ENCODE measurements at regions not wholly inside any gene's neighbourhood (a gene's known extent, or its start where the extent isn't known, plus 50 kb on each side); places are given as distances from the start of the nearest gene placed in this dataset.

- DNase-seq: no peak
- Histone ChIP-seq H3K4me1 (no peaks in the 10 kb centered on the region), H3K27ac (no peak overlapping the region), H3K4me3 (replicated peaks in 1 of 3) (no peak overlapping the region), H3K9me3 (no peaks in the 10 kb centered on the region), H3K27me3 (no peaks in the 10 kb centered on the region), H3K36me3 (no peaks in the 10 kb centered on the region)
- TF ChIP-seq, protein P1, sequence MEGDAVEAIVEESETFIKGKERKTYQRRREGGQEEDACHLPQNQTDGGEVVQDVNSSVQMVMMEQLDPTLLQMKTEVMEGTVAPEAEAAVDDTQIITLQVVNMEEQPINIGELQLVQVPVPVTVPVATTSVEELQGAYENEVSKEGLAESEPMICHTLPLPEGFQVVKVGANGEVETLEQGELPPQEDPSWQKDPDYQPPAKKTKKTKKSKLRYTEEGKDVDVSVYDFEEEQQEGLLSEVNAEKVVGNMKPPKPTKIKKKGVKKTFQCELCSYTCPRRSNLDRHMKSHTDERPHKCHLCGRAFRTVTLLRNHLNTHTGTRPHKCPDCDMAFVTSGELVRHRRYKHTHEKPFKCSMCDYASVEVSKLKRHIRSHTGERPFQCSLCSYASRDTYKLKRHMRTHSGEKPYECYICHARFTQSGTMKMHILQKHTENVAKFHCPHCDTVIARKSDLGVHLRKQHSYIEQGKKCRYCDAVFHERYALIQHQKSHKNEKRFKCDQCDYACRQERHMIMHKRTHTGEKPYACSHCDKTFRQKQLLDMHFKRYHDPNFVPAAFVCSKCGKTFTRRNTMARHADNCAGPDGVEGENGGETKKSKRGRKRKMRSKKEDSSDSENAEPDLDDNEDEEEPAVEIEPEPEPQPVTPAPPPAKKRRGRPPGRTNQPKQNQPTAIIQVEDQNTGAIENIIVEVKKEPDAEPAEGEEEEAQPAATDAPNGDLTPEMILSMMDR (IDR thresholded peaks at IDR 0.05): no peak
- no peak for TF ChIP-seq POLR2A (IDR thresholded peaks at IDR 0.05)
- intact Hi-C loops (cut with DNase I): no loop called here
- 51 to 65% methylated on average over 4 of the region's 4 CpGs for WGBS, 2 donors
Observed at GRCh38 chr1:193794239-193794638, 607.8 kb upstream of the B3GALT2 start.

DNA sequence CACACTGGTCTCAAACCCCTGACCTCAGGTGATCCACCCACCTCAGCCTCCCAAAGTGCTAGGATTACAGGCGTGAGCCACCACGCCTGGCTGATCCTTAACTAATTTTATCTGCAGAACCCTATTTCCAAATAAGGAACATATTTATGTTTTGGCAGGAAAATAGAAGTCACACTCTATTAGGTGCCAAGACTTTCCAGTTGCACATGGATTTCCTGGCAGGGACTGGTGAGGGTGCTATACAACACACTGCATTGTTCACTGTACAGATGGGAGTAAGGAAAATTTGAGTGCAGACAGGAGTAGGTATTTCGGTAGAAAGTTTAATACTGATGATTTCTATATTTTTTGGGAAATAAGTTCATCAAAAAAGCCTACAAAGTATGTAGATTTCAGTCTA is 605.3 kb upstream of the B3GALT2 start:
- intact Hi-C loops (cut with DNase I): no loop called here

DNA sequence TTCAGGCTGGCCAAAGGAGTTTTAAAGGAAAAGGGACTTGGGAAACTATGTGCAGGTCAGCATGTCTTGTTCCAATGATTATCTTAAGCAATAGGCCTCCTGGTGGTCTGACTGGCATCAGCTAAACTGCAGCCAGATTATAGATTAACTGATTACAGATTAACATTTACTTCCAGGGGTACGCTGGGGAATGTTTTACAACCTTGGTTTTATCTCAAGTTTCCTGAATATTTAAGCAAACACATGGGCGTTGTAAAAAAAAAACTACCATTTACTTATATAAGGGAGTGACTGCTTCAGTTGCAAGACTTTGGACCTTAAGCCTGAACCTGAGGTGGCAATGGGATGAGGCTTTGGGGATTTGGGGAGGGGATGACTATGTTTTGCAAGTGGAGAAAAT is 600.6 kb upstream of the B3GALT2 start:
- Histone ChIP-seq H3K9me3 (no peaks in the 10 kb centered on the region), H3K36me3 (no peaks in the 10 kb centered on the region), H3K27me3 (no peaks in the 10 kb centered on the region), H3K4me3 (replicated peaks in 1 of 3) (no peak overlapping the region), H3K27ac (no peak overlapping the region), H3K4me1 (no peaks in the 10 kb centered on the region)
- intact Hi-C loops (cut with DNase I): no loop called here
- no peak for DNase-seq
- WGBS, 2 donors: 68 to 95% methylated on average over 2 of the region's 2 CpGs
- TF ChIP-seq POLR2A (IDR thresholded peaks at IDR 0.05): no peak
- TF ChIP-seq, protein P1 (IDR thresholded peaks at IDR 0.05): no peak

More for the DNA sequence above, 605.3 kb upstream of the B3GALT2 start:
- 90 to 96% methylated on average over 3 of the region's 3 CpGs for WGBS, 2 donors
- no peak overlapping the region for H3K27ac ChIP-seq
- H3K4me3 ChIP-seq (replicated peaks in 1 of 3): no peak overlapping the region
- no peaks in the 10 kb centered on the region for H3K9me3 ChIP-seq
- no peak for DNase-seq
- H3K36me3 ChIP-seq: no peaks in the 10 kb centered on the region
- no peaks in the 10 kb centered on the region for H3K4me1 ChIP-seq
- TF ChIP-seq, protein P1 (IDR thresholded peaks at IDR 0.05): no peak
- TF ChIP-seq POLR2A (IDR thresholded peaks at IDR 0.05): no peak
- no peaks in the 10 kb centered on the region for H3K27me3 ChIP-seq

- Histone ChIP-seq H3K36me3 (no peaks in the 10 kb centered on the region), H3K9me3 (no peaks in the 10 kb centered on the region), H3K4me3 (replicated peaks in 1 of 3) (no peak overlapping the region), H3K4me1 (no peaks in the 10 kb centered on the region), H3K27me3 (no peaks in the 10 kb centered on the region), H3K27ac (no peak overlapping the region)
- WGBS, 2 donors: 86 to 87% methylated on average over 3 of the region's 3 CpGs
- TF ChIP-seq, protein P1 (IDR thresholded peaks at IDR 0.05): no peak
- no peak for TF ChIP-seq POLR2A (IDR thresholded peaks at IDR 0.05)
- intact Hi-C loops (cut with DNase I): no loop called here
- no peak for DNase-seq
Observed at GRCh38 chr1:193785850-193786420, 599.5 kb upstream of the B3GALT2 start.

- no peaks in the 10 kb centered on the region for H3K27me3 ChIP-seq
- no peaks in the 10 kb centered on the region for H3K9me3 ChIP-seq
- DNase-seq: no peak
- H3K36me3 ChIP-seq: no peaks in the 10 kb centered on the region
- TF ChIP-seq POLR2A (IDR thresholded peaks at IDR 0.05): no peak
- TF ChIP-seq, protein P1 (IDR thresholded peaks at IDR 0.05): no peak
- H3K4me3 ChIP-seq (replicated peaks in 1 of 3): no peak overlapping the region
- no peak overlapping the region for H3K27ac ChIP-seq
- intact Hi-C loops (cut with DNase I): no loop called here
- 92 to 93% methylated on average over 2 of the region's 2 CpGs for WGBS, 2 donors
- H3K4me1 ChIP-seq: no peaks in the 10 kb centered on the region
Observed at GRCh38 chr1:193774536-193775323, 588.3 kb upstream of the B3GALT2 start.

Data from thyroid gland (tissue), 4 donors.